ENCODE measurements at regions not wholly inside any gene's neighbourhood (a gene's known extent, or its start where the extent isn't known, plus 50 kb on each side); places are given as distances from the start of the nearest gene placed in this dataset.

GRCh38 chr12:59036973-59037762, 116.9 kb upstream of the LRIG3 start:
- no peaks in the 10 kb centered on the region for H3K36me3 Mint-ChIP-seq
- H3K4me1 Mint-ChIP-seq = no peaks in the 10 kb centered on the region
- no peak for DNase-seq
- no peaks in the 10 kb centered on the region for H3K27me3 Mint-ChIP-seq
- H3K4me3 Mint-ChIP-seq = no peak overlapping the region
- peaks cover 1% of the 10 kb centered on the region for H3K9me3 Mint-ChIP-seq
- POLR2A ChIA-PET = no interaction called here
- ATAC-seq (ENCODE audit: low read depth) = no peak
- no peak overlapping the region for H3K27ac Mint-ChIP-seq

GRCh38 chr12:59036347-59036746, 116.0 kb upstream of the LRIG3 start:
- ATAC-seq (ENCODE audit: low read depth) = no peak
- H3K4me3 Mint-ChIP-seq = no peak overlapping the region
- H3K9me3 Mint-ChIP-seq = peaks cover 1% of the 10 kb centered on the region
- no peaks in the 10 kb centered on the region for H3K4me1 Mint-ChIP-seq
- POLR2A ChIA-PET = no interaction called here
- DNase-seq = no peak
- no peaks in the 10 kb centered on the region for H3K36me3 Mint-ChIP-seq
- H3K27me3 Mint-ChIP-seq = no peaks in the 10 kb centered on the region
- no peak overlapping the region for H3K27ac Mint-ChIP-seq

GRCh38 chr12:59031313-59031712, 111.0 kb upstream of the LRIG3 start:
- Mint-ChIP-seq H3K9me3 (no peaks in the 10 kb centered on the region), H3K27ac (no peak overlapping the region), H3K4me1 (no peaks in the 10 kb centered on the region), H3K4me3 (no peak overlapping the region), H3K27me3 (no peaks in the 10 kb centered on the region), H3K36me3 (no peaks in the 10 kb centered on the region)
- DNase-seq (no peak), ATAC-seq (ENCODE audit: low read depth) (no peak)
- POLR2A ChIA-PET = no interaction called here

- no peak overlapping the region for H3K4me3 Mint-ChIP-seq
- H3K4me1 Mint-ChIP-seq = no peaks in the 10 kb centered on the region
- H3K27me3 Mint-ChIP-seq = no peaks in the 10 kb centered on the region
- POLR2A ChIA-PET = no interaction called here
- ATAC-seq (ENCODE audit: low read depth) = no peak
- no peaks in the 10 kb centered on the region for H3K9me3 Mint-ChIP-seq
- DNase-seq = no peak
- no peak overlapping the region for H3K27ac Mint-ChIP-seq
- H3K36me3 Mint-ChIP-seq = no peaks in the 10 kb centered on the region
These were observed 110.1 kb upstream of the LRIG3 start for GRCh38 chr12:59030415-59030814.

- no peak for DNase-seq
- Mint-ChIP-seq H3K27me3 (no peaks in the 10 kb centered on the region), H3K9me3 (no peaks in the 10 kb centered on the region), H3K27ac (no peak overlapping the region), H3K4me1 (no peaks in the 10 kb centered on the region), H3K36me3 (no peaks in the 10 kb centered on the region), H3K4me3 (no peak overlapping the region)
- ATAC-seq (ENCODE audit: low read depth) = no peak
- POLR2A ChIA-PET = no interaction called here
These were observed 106.9 kb upstream of the LRIG3 start for GRCh38 chr12:59027199-59027598.

- POLR2A ChIA-PET = no interaction called here
- Mint-ChIP-seq H3K27me3 (no peaks in the 10 kb centered on the region), H3K9me3 (no peaks in the 10 kb centered on the region), H3K4me3 (no peak overlapping the region), H3K36me3 (no peaks in the 10 kb centered on the region), H3K27ac (no peak overlapping the region), H3K4me1 (no peaks in the 10 kb centered on the region)
- no peak for ATAC-seq (ENCODE audit: low read depth)
- DNase-seq = no peak
These were observed 103.6 kb upstream of the LRIG3 start for GRCh38 chr12:59023861-59024424.

GRCh38 chr12:59020073-59020946, 100.0 kb upstream of the LRIG3 start:
- Mint-ChIP-seq H3K27me3 (no peaks in the 10 kb centered on the region), H3K9me3 (no peaks in the 10 kb centered on the region), H3K27ac (no peak overlapping the region), H3K4me1 (no peaks in the 10 kb centered on the region), H3K4me3 (no peak overlapping the region), H3K36me3 (no peaks in the 10 kb centered on the region)
- ATAC-seq (ENCODE audit: low read depth) (no peak), DNase-seq (no peak)
- POLR2A ChIA-PET = no interaction called here

- no peaks in the 10 kb centered on the region for H3K4me1 Mint-ChIP-seq
- no peaks in the 10 kb centered on the region for H3K36me3 Mint-ChIP-seq
- no peak for ATAC-seq (ENCODE audit: low read depth)
- no peaks in the 10 kb centered on the region for H3K27me3 Mint-ChIP-seq
- POLR2A ChIA-PET = no interaction called here
- H3K4me3 Mint-ChIP-seq = no peak overlapping the region
- no peaks in the 10 kb centered on the region for H3K9me3 Mint-ChIP-seq
- DNase-seq = no peak
- no peak overlapping the region for H3K27ac Mint-ChIP-seq
These were observed 94.6 kb upstream of the LRIG3 start for GRCh38 chr12:59014885-59015284.

GRCh38 chr12:59010941-59011340, 90.6 kb upstream of the LRIG3 start:
- DNase-seq = no peak
- Mint-ChIP-seq H3K4me3 (no peak overlapping the region), H3K27ac (no peak overlapping the region), H3K9me3 (no peaks in the 10 kb centered on the region), H3K27me3 (no peaks in the 10 kb centered on the region), H3K4me1 (no peaks in the 10 kb centered on the region), H3K36me3 (no peaks in the 10 kb centered on the region)
- ATAC-seq (ENCODE audit: low read depth) = no peak
- POLR2A ChIA-PET = no interaction called here

- DNase-seq (no peak), ATAC-seq (ENCODE audit: low read depth) (no peak)
- Mint-ChIP-seq H3K4me3 (no peak overlapping the region), H3K27ac (no peak overlapping the region), H3K36me3 (no peaks in the 10 kb centered on the region), H3K9me3 (no peaks in the 10 kb centered on the region), H3K4me1 (no peaks in the 10 kb centered on the region), H3K27me3 (no peaks in the 10 kb centered on the region)
- POLR2A ChIA-PET = no interaction called here
These were observed 89.8 kb upstream of the LRIG3 start for GRCh38 chr12:59010118-59010517.

- Mint-ChIP-seq H3K27ac (no peak overlapping the region), H3K27me3 (no peaks in the 10 kb centered on the region), H3K4me3 (no peak overlapping the region), H3K4me1 (no peaks in the 10 kb centered on the region), H3K36me3 (no peaks in the 10 kb centered on the region), H3K9me3 (no peaks in the 10 kb centered on the region)
- POLR2A ChIA-PET = no interaction called here
- ATAC-seq (ENCODE audit: low read depth) (no peak), DNase-seq (no peak)
These were observed 87.3 kb upstream of the LRIG3 start for GRCh38 chr12:59007620-59008019.

GRCh38 chr12:59005193-59005955, 85.1 kb upstream of the LRIG3 start:
- Mint-ChIP-seq H3K9me3 (no peaks in the 10 kb centered on the region), H3K27me3 (no peaks in the 10 kb centered on the region), H3K4me3 (no peak overlapping the region), H3K27ac (no peak overlapping the region), H3K36me3 (no peaks in the 10 kb centered on the region), H3K4me1 (no peaks in the 10 kb centered on the region)
- POLR2A ChIA-PET = no interaction called here
- ATAC-seq (ENCODE audit: low read depth) (no peak), DNase-seq (no peak)

- H3K4me1 Mint-ChIP-seq = no peaks in the 10 kb centered on the region
- no peaks in the 10 kb centered on the region for H3K9me3 Mint-ChIP-seq
- no peaks in the 10 kb centered on the region for H3K36me3 Mint-ChIP-seq
- no peak overlapping the region for H3K27ac Mint-ChIP-seq
- POLR2A ChIA-PET = no interaction called here
- no peak overlapping the region for H3K4me3 Mint-ChIP-seq
- H3K27me3 Mint-ChIP-seq = no peaks in the 10 kb centered on the region
- no peak for DNase-seq
- ATAC-seq (ENCODE audit: low read depth) = no peak
These were observed 84.2 kb upstream of the LRIG3 start for GRCh38 chr12:59004456-59004855.

All from activated naive CD8-positive, alpha-beta T cell treated with anti-CD3 and anti-CD28 coated beads, Interleukin-2, amount 10 ng/mL, durations not matched to agents 7 days and 5 days (primary cell).